Kidney (tissue), 13 donors: ENCODE measurements at regions not wholly inside any gene's neighbourhood (a gene's known extent, or its start where the extent isn't known, plus 50 kb on each side); places are given as distances from the start of the nearest gene placed in this dataset.

Experiments
- DNase-seq, 5 donors: peaks; one replicate each; pipeline ENCODE4 v3.0.0-alpha.2; 2013 to 2020
- FAIRE-seq: peaks from 2 replicates; lab custom pipeline; 2012; peaks lifted over from hg19 to GRCh38; lab: Jason Lieb, UNC
- H3K27ac ChIP-seq, 2 donors: one replicate each; pipeline ENCODE4 v1.7.0; 2013; ENCODE audit warnings: low read depth in 2 of 2, low read length in 2 of 2, inconsistent platforms in 1 of 2
- H3K27me3 ChIP-seq: one replicate; pipeline ENCODE4 v1.7.1; 2013; ENCODE audit warnings: low read length, inconsistent platforms; ENCODE audit not compliant: control insufficient read depth, insufficient read depth
- H3K36me3 ChIP-seq, 3 donors: one replicate each; pipeline versions ENCODE4 v1.7.0 to v1.7.1; 2013; ENCODE audit warnings: low read length in 3 of 3, control low read depth in 1 of 3, inconsistent platforms in 1 of 3; ENCODE audit not compliant: insufficient read depth in 3 of 3, control insufficient read depth in 2 of 3
- H3K4me1 ChIP-seq, 3 donors: one replicate each; pipeline versions ENCODE4 v1.7.0 to v1.7.1; 2013; ENCODE audit warnings: low read length in 3 of 3, inconsistent platforms in 1 of 3, low read depth in 1 of 3; ENCODE audit not compliant: control insufficient read depth in 2 of 3, insufficient read depth in 2 of 3
- H3K4me3 ChIP-seq, 3 donors: one replicate each; pipeline versions ENCODE4 v1.7.0 to v1.8.1; 2013; ENCODE audit warnings: low read length in 3 of 3, control low read depth in 1 of 3, inconsistent platforms in 1 of 3
- H3K9ac ChIP-seq, 3 donors: one replicate each; pipeline versions ENCODE4 v1.7.0 to v1.7.1; 2013; ENCODE audit warnings: low read length in 3 of 3, control low read depth in 1 of 3, inconsistent platforms in 1 of 3
- H3K9me3 ChIP-seq, 3 donors: one replicate each; pipeline versions ENCODE4 v1.7.0 to v1.7.1; 2013; ENCODE audit warnings: low read length in 3 of 3, control low read depth in 1 of 3, inconsistent platforms in 1 of 3; ENCODE audit not compliant: control insufficient read depth in 2 of 3, insufficient read depth in 1 of 3
- CTCF ChIP-seq: IDR thresholded peaks from 3 replicates; pipeline ENCODE4 v1.5.1; 2012; ENCODE audit warnings: mild to moderate bottlenecking, moderate library complexity, borderline replicate concordance; ENCODE audit not compliant: insufficient read depth; ENCODE audit errors: extremely low read depth
- intact Hi-C: fragments of 100-400 bp; cut with DNase I; formaldehyde crosslinking; loops from one replicate; pipeline ENCODE4 v1.11.1; 2022
- donor health status: control.
- donor health status: control.
- donor health status: control.
- donor health status: control.
- donor health status: control.
- donor health status: DM: yes; HTN: yes; CAD: no.
- donor health status: Normal renal cell carcinoma (clear cell type).

DNA sequence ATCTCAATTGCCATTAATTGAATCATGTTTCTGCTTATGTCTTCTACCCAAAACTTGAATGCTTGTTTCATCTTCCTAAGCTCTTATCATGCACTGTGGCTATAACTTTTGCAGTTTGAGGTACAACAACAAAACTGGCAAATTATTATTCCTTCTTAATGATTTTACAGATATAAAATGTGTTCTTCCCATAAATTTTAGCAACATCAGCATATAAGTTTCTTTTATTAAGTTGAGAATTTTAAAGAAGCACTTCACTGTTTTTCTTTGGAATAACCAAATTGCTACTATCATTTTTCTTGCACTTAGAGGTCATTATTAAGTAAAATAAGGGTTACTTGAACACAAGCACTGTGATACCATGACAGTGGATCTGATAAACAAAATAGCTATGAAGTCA is 862.6 kb upstream of the CADM2 start:
- H3K9ac ChIP-seq, result no peak overlapping the region
- H3K4me3 ChIP-seq, result no peak overlapping the region
- H3K9me3 ChIP-seq, result no peaks in the 10 kb centered on the region
- DNase-seq (no peak), FAIRE-seq (no peak)
- no peaks in the 10 kb centered on the region for H3K4me1 ChIP-seq
- H3K27me3 ChIP-seq, result no peaks in the 10 kb centered on the region
- TF ChIP-seq CTCF, result no peak
- no peaks in the 10 kb centered on the region for H3K36me3 ChIP-seq
- no peak overlapping the region for H3K27ac ChIP-seq
- intact Hi-C loops, result no loop called here

- Histone ChIP-seq H3K27ac (no peak overlapping the region), H3K36me3 (no peaks in the 10 kb centered on the region), H3K9me3 (no peaks in the 10 kb centered on the region), H3K9ac (no peak overlapping the region), H3K4me1 (no peaks in the 10 kb centered on the region), H3K27me3 (no peaks in the 10 kb centered on the region), H3K4me3 (no peak overlapping the region)
- DNase-seq (no peak), FAIRE-seq (no peak)
- no peak for TF ChIP-seq CTCF
- intact Hi-C loops, result no loop called here
Observed at GRCh38 chr3:84100861-84101260, 857.9 kb upstream of the CADM2 start.

GRCh38 chr3:84108442-84108971 is 850.3 kb upstream of the CADM2 start:
- Histone ChIP-seq H3K9me3 (no peaks in the 10 kb centered on the region), H3K4me1 (no peaks in the 10 kb centered on the region), H3K4me3 (no peak overlapping the region), H3K27ac (no peak overlapping the region), H3K9ac (no peak overlapping the region), H3K36me3 (no peaks in the 10 kb centered on the region), H3K27me3 (no peaks in the 10 kb centered on the region)
- intact Hi-C loops, result no loop called here
- FAIRE-seq, result no peak
- DNase-seq, result peak in 2 of 5 donors; percentile 30 to 33
- no peak for TF ChIP-seq CTCF

DNA sequence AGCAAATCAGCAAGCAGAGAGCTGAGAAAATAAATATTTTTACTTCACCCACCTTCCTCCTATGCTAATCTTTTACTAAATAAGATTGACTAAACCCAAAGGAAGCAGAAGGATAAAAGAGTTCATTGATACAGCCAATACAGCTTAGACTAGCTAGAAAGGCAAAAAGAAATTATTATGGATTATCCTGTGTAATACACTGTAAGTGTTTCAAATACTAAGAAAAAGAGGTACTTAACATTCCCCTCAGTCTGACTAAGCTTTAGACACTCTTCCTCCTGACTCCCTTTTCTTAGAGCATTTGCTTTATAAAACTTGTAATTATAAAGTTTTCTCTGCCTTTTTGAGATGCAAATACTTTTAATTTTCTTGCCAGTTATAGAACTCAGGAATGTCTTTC is 848.9 kb upstream of the CADM2 start:
- H3K9ac ChIP-seq, result no peak overlapping the region
- FAIRE-seq, result no peak

More for the DNA sequence above, 848.9 kb upstream of the CADM2 start:
- H3K4me3 ChIP-seq, result no peak overlapping the region
- intact Hi-C loops, result no loop called here
- H3K27ac ChIP-seq, result no peak overlapping the region
- no peaks in the 10 kb centered on the region for H3K4me1 ChIP-seq
- H3K27me3 ChIP-seq, result no peaks in the 10 kb centered on the region
- TF ChIP-seq CTCF, result no peak
- DNase-seq, result no peak
- no peaks in the 10 kb centered on the region for H3K9me3 ChIP-seq
- H3K36me3 ChIP-seq, result no peaks in the 10 kb centered on the region
